ENCODE measurements at regions not wholly inside any gene's neighbourhood (a gene's known extent, or its start where the extent isn't known, plus 50 kb on each side); places are given as distances from the start of the nearest gene placed in this dataset.
A peak's percentile ranks its signal among the peaks of the same experiment; 100 is the strongest.

DNA sequence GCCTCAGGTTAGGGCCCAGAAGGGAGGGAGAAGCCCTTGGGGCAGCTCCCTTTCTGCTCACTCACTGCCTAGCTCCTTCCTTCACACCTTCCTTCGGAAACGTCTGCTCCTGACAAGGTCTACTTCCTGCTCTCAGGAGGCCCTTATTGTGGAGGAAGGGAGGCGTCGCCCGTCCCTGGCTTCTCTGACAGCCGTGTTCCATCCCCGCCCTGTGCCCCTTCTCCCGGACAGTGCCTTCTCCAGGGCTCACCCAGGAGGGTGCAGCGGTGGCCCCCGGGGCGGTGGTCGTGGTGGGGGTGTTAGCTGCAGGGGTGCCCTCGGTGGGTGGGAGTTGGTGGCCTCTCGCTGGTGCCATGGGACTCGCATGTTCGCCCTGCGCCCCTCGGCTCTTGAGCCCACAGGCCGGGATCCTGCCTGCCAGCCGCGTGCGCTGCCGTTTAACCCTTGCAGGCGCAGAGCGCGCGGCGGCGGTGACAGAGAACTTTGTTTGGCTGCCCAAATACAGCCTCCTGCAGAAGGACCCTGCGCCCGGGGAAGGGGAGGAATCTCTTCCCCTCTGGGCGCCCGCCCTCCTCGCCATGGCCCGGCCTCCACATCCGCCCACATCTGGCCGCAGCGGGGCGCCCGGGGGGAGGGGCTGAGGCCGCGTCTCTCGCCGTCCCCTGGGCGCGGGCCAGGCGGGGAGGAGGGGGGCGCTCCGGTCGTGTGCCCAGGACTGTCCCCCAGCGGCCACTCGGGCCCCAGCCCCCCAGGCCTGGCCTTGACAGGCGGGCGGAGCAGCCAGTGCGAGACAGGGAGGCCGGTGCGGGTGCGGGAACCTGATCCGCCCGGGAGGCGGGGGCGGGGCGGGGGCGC lies 231.9 kb downstream of the SEC14L1 start:
- no peak overlapping the region for H4K5ac ChIP-seq (ENCODE audit: low read length)
- peaks cover 42% of the 10 kb centered on the region for H3K79me2 ChIP-seq (ENCODE audit: control insufficient read depth, insufficient read depth, low read length)
- peak overlapping the region; percentile 93 for H3K56ac ChIP-seq (ENCODE audit: low read length)
- H3K23ac ChIP-seq (ENCODE audit: low read length), result peak overlapping the region; percentile 99
- H2BK15ac ChIP-seq (replicated peaks; ENCODE audit: low read depth), result no peak overlapping the region
- whole genome bisulfite sequencing (ENCODE audit: extremely low coverage, insufficient coverage, low lambda C conversion rate), result no CpG with 5 or more reads among the region's 64 CpGs
- peak overlapping the region; percentile 94 for H3K27ac ChIP-seq (ENCODE audit: low read depth, low read length)
- peak overlapping the region; percentile 70 for H3K4ac ChIP-seq (ENCODE audit: low read depth, low read length)
- H3K9ac ChIP-seq (ENCODE audit: low read length), result peak overlapping the region; percentile 77
- no peaks in the 10 kb centered on the region for H3K27me3 ChIP-seq (ENCODE audit: insufficient read depth, low read length, poor library complexity)
- peak overlapping the region; percentile 60 for H3K18ac ChIP-seq (ENCODE audit: low read length)
- peak overlapping the region; percentile 90 for H3K4me2 ChIP-seq (ENCODE audit: low read length)
- peak; percentile 97 for DNase-seq
- peak overlapping the region; percentile 81 for H2BK5ac ChIP-seq (ENCODE audit: low read length)
- H4K8ac ChIP-seq (ENCODE audit: low read depth, low read length), result no peak overlapping the region
- peaks cover 20% of the 10 kb centered on the region for H3K4me1 ChIP-seq (ENCODE audit: control insufficient read depth, low read depth, low read length)
- peaks cover 28% of the 10 kb centered on the region for H3K79me1 ChIP-seq (ENCODE audit: low read length)
- H2BK120ac ChIP-seq (ENCODE audit: low read depth, low read length), result peak overlapping the region; percentile 22
- H2AK5ac ChIP-seq (ENCODE audit: low read length), result no peak overlapping the region
- peak overlapping the region; percentile 14 for H3K4me3 ChIP-seq (ENCODE audit: low read length)
- H3K36me3 ChIP-seq (ENCODE audit: control insufficient read depth, insufficient read depth, low read length), result no peaks in the 10 kb centered on the region

DNA sequence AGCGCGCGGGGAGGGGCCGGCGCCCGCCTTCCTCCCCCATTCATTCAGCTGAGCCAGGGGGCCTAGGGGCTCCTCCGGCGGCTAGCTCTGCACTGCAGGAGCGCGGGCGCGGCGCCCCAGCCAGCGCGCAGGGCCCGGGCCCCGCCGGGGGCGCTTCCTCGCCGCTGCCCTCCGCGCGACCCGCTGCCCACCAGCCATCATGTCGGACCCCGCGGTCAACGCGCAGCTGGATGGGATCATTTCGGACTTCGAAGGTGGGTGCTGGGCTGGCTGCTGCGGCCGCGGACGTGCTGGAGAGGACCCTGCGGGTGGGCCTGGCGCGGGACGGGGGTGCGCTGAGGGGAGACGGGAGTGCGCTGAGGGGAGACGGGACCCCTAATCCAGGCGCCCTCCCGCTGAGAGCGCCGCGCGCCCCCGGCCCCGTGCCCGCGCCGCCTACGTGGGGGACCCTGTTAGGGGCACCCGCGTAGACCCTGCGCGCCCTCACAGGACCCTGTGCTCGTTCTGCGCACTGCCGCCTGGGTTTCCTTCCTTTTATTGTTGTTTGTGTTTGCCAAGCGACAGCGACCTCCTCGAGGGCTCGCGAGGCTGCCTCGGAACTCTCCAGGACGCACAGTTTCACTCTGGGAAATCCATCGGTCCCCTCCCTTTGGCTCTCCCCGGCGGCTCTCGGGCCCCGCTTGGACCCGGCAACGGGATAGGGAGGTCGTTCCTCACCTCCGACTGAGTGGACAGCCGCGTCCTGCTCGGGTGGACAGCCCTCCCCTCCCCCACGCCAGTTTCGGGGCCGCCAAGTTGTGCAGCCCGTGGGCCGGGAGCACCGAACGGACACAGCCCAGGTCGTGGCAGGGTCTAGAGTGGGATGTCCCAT lies 232.8 kb downstream of the SEC14L1 start:
- Histone ChIP-seq H3K9ac (ENCODE audit: low read length) (peak overlapping the region; percentile 96), H2BK15ac (replicated peaks; ENCODE audit: low read depth) (peak overlapping the region; percentile 8), H3K27ac (ENCODE audit: low read depth, low read length) (peak overlapping the region; percentile 87), H3K4me2 (ENCODE audit: low read length) (peak overlapping the region; percentile 69), H3K56ac (ENCODE audit: low read length) (peak overlapping the region; percentile 97), H3K27me3 (ENCODE audit: insufficient read depth, low read length, poor library complexity) (no peaks in the 10 kb centered on the region), H2BK120ac (ENCODE audit: low read depth, low read length) (peak overlapping the region; percentile 31), H2AK5ac (ENCODE audit: low read length) (peak overlapping the region; percentile 32), H4K8ac (ENCODE audit: low read depth, low read length) (no peak overlapping the region), H3K18ac (ENCODE audit: low read length) (peak overlapping the region; percentile 89), H2BK5ac (ENCODE audit: low read length) (peak overlapping the region; percentile 90), H3K4me1 (ENCODE audit: control insufficient read depth, low read depth, low read length) (peaks cover 20% of the 10 kb centered on the region), H3K23ac (ENCODE audit: low read length) (peak overlapping the region; percentile 99), H3K4ac (ENCODE audit: low read depth, low read length) (peak overlapping the region; percentile 36), H4K5ac (ENCODE audit: low read length) (no peak overlapping the region), H3K4me3 (ENCODE audit: low read length) (peak overlapping the region; percentile 86), H3K36me3 (ENCODE audit: control insufficient read depth, insufficient read depth, low read length) (no peaks in the 10 kb centered on the region), H3K79me1 (ENCODE audit: low read length) (peaks cover 33% of the 10 kb centered on the region), H3K79me2 (ENCODE audit: control insufficient read depth, insufficient read depth, low read length) (peaks cover 50% of the 10 kb centered on the region)
- DNase-seq, result peak; percentile 87
- WGBS (ENCODE audit: extremely low coverage, insufficient coverage, low lambda C conversion rate), result no CpG with 5 or more reads among the region's 90 CpGs

DNA sequence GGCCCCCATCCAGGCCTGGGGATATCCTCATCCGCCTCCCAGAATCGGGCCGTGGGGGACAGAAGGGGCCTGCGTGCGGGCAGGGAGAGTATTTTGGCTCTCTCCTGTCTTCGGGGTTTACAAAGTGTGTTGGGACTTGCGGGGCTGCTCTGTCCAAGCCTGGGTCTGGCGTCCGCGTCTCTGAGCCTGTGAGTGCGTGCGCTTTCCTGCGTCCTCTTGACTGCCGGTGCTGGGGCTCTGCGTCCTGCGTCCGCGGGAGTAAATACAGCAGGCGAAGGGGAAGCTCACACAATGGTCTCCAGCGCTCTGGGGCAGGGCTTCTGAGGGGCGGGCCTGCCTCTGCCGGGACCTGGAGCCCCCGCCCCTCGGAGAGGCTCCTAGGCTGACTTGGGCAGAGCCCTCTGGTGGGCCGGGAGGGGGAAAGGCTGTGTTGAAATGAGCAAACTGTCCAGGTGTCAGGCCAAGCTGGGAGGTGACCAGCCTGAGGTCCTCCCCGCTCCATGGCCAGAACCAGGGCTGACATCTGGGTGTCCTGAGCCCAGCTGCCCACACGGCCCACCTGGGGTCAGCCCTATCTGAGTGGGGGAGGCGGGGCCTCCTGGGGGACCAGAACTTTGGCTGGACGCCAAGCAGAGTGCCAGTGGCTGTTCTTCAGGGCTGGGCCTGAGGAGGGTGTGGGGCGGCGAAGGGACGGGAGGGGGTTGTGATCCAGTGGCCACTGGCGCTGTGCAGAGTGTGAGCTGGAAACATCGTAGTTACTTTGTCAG lies 233.6 kb downstream of the SEC14L1 start:
- H3K9ac ChIP-seq (ENCODE audit: low read length), result peak overlapping the region; percentile 96
- H4K5ac ChIP-seq (ENCODE audit: low read length), result no peak overlapping the region
- peak overlapping the region; percentile 90 for H3K4me2 ChIP-seq (ENCODE audit: low read length)
- H3K4me1 ChIP-seq (ENCODE audit: control insufficient read depth, low read depth, low read length), result peaks cover 20% of the 10 kb centered on the region
- H3K79me2 ChIP-seq (ENCODE audit: control insufficient read depth, insufficient read depth, low read length), result peaks cover 59% of the 10 kb centered on the region
- H3K23ac ChIP-seq (ENCODE audit: low read length), result no peak overlapping the region
- H3K79me1 ChIP-seq (ENCODE audit: low read length), result peaks cover 39% of the 10 kb centered on the region
- H2BK5ac ChIP-seq (ENCODE audit: low read length), result peak overlapping the region; percentile 90
- no peaks in the 10 kb centered on the region for H3K27me3 ChIP-seq (ENCODE audit: insufficient read depth, low read length, poor library complexity)
- no CpG with 5 or more reads among the region's 34 CpGs for whole genome bisulfite sequencing (ENCODE audit: extremely low coverage, insufficient coverage, low lambda C conversion rate)
- no peak overlapping the region for H2BK15ac ChIP-seq (replicated peaks; ENCODE audit: low read depth)
- H3K27ac ChIP-seq (ENCODE audit: low read depth, low read length), result peak overlapping the region; percentile 87
- peak overlapping the region; percentile 97 for H3K56ac ChIP-seq (ENCODE audit: low read length)
- peak overlapping the region; percentile 17 for H2AK5ac ChIP-seq (ENCODE audit: low read length)
- H3K4ac ChIP-seq (ENCODE audit: low read depth, low read length), result no peak overlapping the region
- H3K4me3 ChIP-seq (ENCODE audit: low read length), result peak overlapping the region; percentile 86
- DNase-seq, result peak; percentile 97
- no peaks in the 10 kb centered on the region for H3K36me3 ChIP-seq (ENCODE audit: control insufficient read depth, insufficient read depth, low read length)
- peak overlapping the region; percentile 89 for H3K18ac ChIP-seq (ENCODE audit: low read length)
- H4K8ac ChIP-seq (ENCODE audit: low read depth, low read length), result no peak overlapping the region
- no peak overlapping the region for H2BK120ac ChIP-seq (ENCODE audit: low read depth, low read length)

DNA sequence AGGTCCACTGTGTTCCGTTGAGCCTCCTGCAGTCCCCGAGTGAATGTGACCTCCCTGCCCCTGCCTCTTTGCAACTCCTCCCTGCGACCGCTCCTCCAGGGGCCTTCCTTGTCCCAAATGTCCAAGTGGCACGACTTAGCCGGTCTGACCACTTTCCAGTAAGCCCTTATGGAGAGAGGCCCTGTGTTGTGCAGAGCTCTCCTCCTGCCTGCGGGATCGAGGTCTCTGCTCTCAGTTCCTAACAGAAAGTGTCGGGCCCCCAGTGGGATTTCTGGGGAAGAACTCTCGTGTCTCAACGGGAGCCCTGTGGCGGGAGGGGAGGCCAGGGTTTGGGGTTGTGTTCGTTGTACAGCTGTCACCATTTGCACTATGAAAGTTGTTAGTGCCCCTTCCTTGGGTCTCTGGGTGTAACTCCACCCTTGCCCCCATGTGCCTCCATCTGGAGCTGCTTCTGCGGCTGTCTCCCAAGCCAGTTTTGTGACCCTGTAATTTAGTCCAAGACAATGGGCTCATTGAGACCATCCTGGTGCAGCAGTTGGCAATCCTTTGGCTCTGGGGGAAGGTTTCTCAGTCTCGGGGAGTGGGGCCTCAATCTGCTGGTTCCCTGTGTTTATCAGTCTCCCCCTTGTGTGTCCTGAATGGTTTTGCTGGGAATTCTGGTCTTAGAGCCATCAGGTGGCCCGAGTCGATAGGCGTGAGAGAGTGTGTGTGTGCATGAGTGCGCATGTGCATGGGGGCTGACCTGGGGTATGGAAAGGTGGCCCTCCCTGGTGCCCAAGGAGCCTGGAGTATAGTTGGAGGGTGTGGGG lies 234.5 kb downstream of the SEC14L1 start:
- Histone ChIP-seq H3K4ac (ENCODE audit: low read depth, low read length) (no peak overlapping the region), H4K5ac (ENCODE audit: low read length) (no peak overlapping the region), H4K8ac (ENCODE audit: low read depth, low read length) (no peak overlapping the region), H3K4me2 (ENCODE audit: low read length) (peak overlapping the region; percentile 90), H3K27me3 (ENCODE audit: insufficient read depth, low read length, poor library complexity) (no peaks in the 10 kb centered on the region), H3K23ac (ENCODE audit: low read length) (no peak overlapping the region), H3K4me3 (ENCODE audit: low read length) (no peak overlapping the region), H3K27ac (ENCODE audit: low read depth, low read length) (no peak overlapping the region), H3K9ac (ENCODE audit: low read length) (peak overlapping the region; percentile 80), H3K36me3 (ENCODE audit: control insufficient read depth, insufficient read depth, low read length) (no peaks in the 10 kb centered on the region), H2BK15ac (replicated peaks; ENCODE audit: low read depth) (no peak overlapping the region), H2BK5ac (ENCODE audit: low read length) (no peak overlapping the region), H3K56ac (ENCODE audit: low read length) (peak overlapping the region; percentile 87), H3K79me1 (ENCODE audit: low read length) (peaks cover 39% of the 10 kb centered on the region), H3K4me1 (ENCODE audit: control insufficient read depth, low read depth, low read length) (peaks cover 20% of the 10 kb centered on the region), H3K18ac (ENCODE audit: low read length) (no peak overlapping the region), H2AK5ac (ENCODE audit: low read length) (no peak overlapping the region), H3K79me2 (ENCODE audit: control insufficient read depth, insufficient read depth, low read length) (peaks cover 67% of the 10 kb centered on the region), H2BK120ac (ENCODE audit: low read depth, low read length) (no peak overlapping the region)
- no CpG with 5 or more reads among the region's 19 CpGs for WGBS (ENCODE audit: extremely low coverage, insufficient coverage, low lambda C conversion rate)
- no peak for DNase-seq

Measured in mesendoderm (in vitro differentiated cells).